Progenitor cell of endocrine pancreas (in vitro differentiated cells): ENCODE measurements at regions not wholly inside any gene's neighbourhood (a gene's known extent, or its start where the extent isn't known, plus 50 kb on each side); places are given as distances from the start of the nearest gene placed in this dataset.
A peak's percentile ranks its signal among the peaks of the same experiment; 100 is the strongest.
"Not testable (repeated sequence)": the region's sequence is repeated elsewhere in the genome, so short reads cannot be mapped to it uniquely, and the experiment has no call there.

Experiments
- DNase-seq: peaks from one replicate; pipeline ENCODE4 v3.0.0; 2021; ENCODE audit warnings: low spot score; ENCODE audit not compliant: unreplicated experiment
- H3K27ac Mint-ChIP-seq: 2 replicates; pipeline ENCODE4 v1.8.0; 2021; ENCODE audit warnings: mild to moderate bottlenecking, moderate library complexity, mixed read lengths
- H3K27me3 Mint-ChIP-seq: 2 replicates; pipeline ENCODE4 v1.8.0; 2021; ENCODE audit warnings: mixed read lengths
- H3K36me3 Mint-ChIP-seq: 2 replicates; pipeline ENCODE4 v1.8.0; 2022; ENCODE audit warnings: mixed read lengths; ENCODE audit not compliant: insufficient read depth
- H3K4me1 Mint-ChIP-seq: 2 replicates; pipeline ENCODE4 v1.8.0; 2021; ENCODE audit warnings: low read depth, mixed read lengths
- H3K4me3 Mint-ChIP-seq: 2 replicates; pipeline ENCODE4 v1.8.0; 2021; ENCODE audit warnings: low read depth, mild to moderate bottlenecking, moderate library complexity, mixed read lengths
- H3K9me3 Mint-ChIP-seq: 2 replicates; pipeline ENCODE4 v1.8.0; 2021; ENCODE audit warnings: low read depth, mixed read lengths
- CTCF ChIP-seq: fragments of 200-600 bp; sonication (generic); IDR thresholded peaks from one replicate; pipeline ENCODE4 v1.5.0; 2021; ENCODE audit warnings: antibody characterized with exemption, mild to moderate bottlenecking; ENCODE audit not compliant: unreplicated experiment

GRCh38 chr6:55052846-55053245 is 121.5 kb upstream of the HCRTR2 start:
- no peak for DNase-seq
- Mint-ChIP-seq H3K4me1 (no peaks in the 10 kb centered on the region), H3K9me3 (peaks cover 4% of the 10 kb centered on the region), H3K27me3 (no peaks in the 10 kb centered on the region), H3K36me3 (no peaks in the 10 kb centered on the region), H3K27ac (peak overlapping the region; percentile 64), H3K4me3 (no peak overlapping the region)
- no peak for TF ChIP-seq CTCF

- Mint-ChIP-seq H3K36me3 (no peaks in the 10 kb centered on the region), H3K4me3 (no peak overlapping the region), H3K27me3 (no peaks in the 10 kb centered on the region), H3K27ac (no peak overlapping the region), H3K9me3 (peaks cover 16% of the 10 kb centered on the region), H3K4me1 (no peaks in the 10 kb centered on the region)
- DNase-seq = no peak
- TF ChIP-seq CTCF = no peak
Observed at GRCh38 chr6:55058682-55059081, 115.6 kb upstream of the HCRTR2 start.

DNA sequence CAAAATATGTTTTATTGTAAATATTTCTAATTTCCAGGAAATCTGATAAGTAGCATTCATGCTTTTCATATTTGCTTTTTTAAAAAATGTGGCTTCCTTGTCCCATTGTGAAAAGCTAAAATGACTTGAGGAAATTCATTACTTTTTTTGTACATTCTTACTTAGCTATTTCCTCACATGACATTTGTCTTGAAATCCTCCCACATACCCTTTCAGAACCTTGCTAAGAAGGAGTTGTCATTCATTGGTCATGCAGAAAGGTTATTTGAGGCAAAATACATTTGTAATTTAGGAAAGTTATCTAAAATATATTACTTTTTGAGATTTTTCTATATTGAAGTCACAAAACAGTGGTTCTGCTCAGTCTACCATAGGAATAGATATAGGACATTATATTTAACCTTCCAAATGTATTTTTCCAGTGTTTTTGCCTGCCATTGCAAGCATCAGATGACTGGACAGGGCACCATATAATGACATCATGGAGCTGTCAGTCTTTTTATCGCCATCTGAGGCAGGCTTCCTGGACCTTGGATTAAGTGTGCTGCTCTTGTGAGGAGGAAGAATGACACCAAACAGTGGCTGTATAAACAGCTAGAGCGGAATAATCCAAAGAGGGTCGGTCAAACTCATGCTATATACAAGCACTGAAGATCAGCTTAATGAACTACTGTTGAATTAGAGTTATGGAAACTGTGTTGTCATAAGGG is 109.4 kb upstream of the HCRTR2 start:
- Mint-ChIP-seq H3K27ac (no peak overlapping the region), H3K27me3 (no peaks in the 10 kb centered on the region), H3K36me3 (no peaks in the 10 kb centered on the region), H3K9me3 (peaks cover 12% of the 10 kb centered on the region), H3K4me3 (no peak overlapping the region), H3K4me1 (no peaks in the 10 kb centered on the region)
- no peak for DNase-seq
- TF ChIP-seq CTCF = no peak

DNA sequence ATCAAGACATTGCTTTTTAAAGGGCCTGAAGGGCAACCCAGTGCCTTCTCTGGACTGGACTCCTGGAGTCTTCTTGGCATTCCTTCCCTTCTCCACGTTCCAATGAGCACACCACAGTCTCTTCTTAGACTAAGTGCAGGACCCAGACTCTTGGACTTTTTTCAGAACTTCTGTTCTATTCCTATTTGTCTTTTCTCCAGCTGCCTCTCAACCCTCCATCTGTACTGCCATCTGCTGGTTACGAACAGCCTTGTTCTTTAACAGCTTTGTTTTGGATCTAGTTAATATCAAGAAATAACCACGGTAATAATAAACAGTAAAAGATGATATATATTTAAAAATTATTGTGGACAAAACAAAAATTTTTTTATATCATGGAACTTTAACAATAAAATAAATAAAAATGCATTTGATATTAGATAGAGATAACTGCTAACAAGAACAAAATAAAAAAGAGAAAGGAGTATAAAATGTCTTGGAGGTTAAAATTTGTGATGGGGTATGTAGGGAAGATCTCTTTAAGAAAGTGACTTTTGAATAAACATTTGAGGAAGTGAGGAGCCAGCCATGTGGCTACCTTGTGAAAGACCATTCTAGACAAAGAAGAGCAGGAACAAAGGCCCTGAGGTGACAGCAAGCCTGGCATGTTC is 105.1 kb upstream of the HCRTR2 start:
- H3K4me1 Mint-ChIP-seq = no peaks in the 10 kb centered on the region
- no peaks in the 10 kb centered on the region for H3K36me3 Mint-ChIP-seq
- H3K9me3 Mint-ChIP-seq = peaks cover 8% of the 10 kb centered on the region
- H3K4me3 Mint-ChIP-seq = no peak overlapping the region
- no peak for DNase-seq
- H3K27ac Mint-ChIP-seq = no peak overlapping the region
- H3K27me3 Mint-ChIP-seq = no peaks in the 10 kb centered on the region
- peak; percentile 85 for TF ChIP-seq CTCF

GRCh38 chr6:55082021-55082420 is 92.3 kb upstream of the HCRTR2 start:
- Mint-ChIP-seq H3K4me1 (no peaks in the 10 kb centered on the region), H3K36me3 (no peaks in the 10 kb centered on the region), H3K4me3 (no peak overlapping the region), H3K27me3 (no peaks in the 10 kb centered on the region), H3K9me3 (peaks cover 9% of the 10 kb centered on the region), H3K27ac (no peak overlapping the region)
- no peak for DNase-seq
- no peak for TF ChIP-seq CTCF

DNA sequence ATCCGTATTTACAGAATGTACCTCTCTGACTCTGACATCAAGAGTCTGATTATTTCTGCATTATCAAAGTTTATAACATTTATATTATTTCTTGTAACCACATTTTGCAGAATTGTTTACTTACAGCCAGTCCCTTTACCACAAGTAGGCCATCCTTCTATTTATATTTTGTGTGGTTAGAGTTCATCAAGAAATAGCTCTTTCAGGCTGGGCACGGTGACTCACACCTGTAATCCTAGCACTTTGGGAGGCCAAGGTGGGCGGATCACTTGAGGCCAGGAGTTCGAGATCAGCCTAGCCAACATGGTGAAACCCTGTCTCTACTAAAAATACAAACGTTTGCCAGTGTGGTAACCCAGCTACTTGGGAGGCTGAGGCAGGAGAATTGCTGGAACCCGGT is 86.3 kb upstream of the HCRTR2 start:
- DNase-seq, H3K9me3 Mint-ChIP-seq, H3K27me3 Mint-ChIP-seq, H3K4me1 Mint-ChIP-seq, H3K4me3 Mint-ChIP-seq, H3K27ac Mint-ChIP-seq, H3K36me3 Mint-ChIP-seq: not testable (repeated sequence)
